K562 (cell line): ENCODE measurements at regions not wholly inside any gene's neighbourhood (a gene's known extent, or its start where the extent isn't known, plus 50 kb on each side); places are given as distances from the start of the nearest gene placed in this dataset.

Experiments
- EP300 ChIP-seq: IDR thresholded peaks from 2 replicates; pipeline ENCODE4 v1.6.1; 2012; ENCODE audit warnings: low read length, improper control_type of control experiment
- TEAD4 ChIP-seq, 2 experiments: sonication (generic) in 1 of 2; formaldehyde crosslinking in 1 of 2; IDR thresholded peaks; 2 replicates each; pipeline versions ENCODE4 v1.6.1 to v1.8.0; 2012 to 2022; ENCODE audit warnings: borderline replicate concordance in 1 of 2, inconsistent platforms in 1 of 2, low read length in 1 of 2, mild to moderate bottlenecking in 1 of 2, missing genetic modification reagents in 1 of 2
- TF ChIP-seq, protein P1 (sequence below), 3 experiments: IDR thresholded peaks in 2 of 3; conservative IDR thresholded peaks in 1 of 3; 2 replicates each; pipeline ENCODE4 v1.5.1; 2011 to 2012; ENCODE audit warnings: low read length in 3 of 3, mild to moderate bottlenecking in 3 of 3, control low read depth in 2 of 3, improper control_type of control experiment in 1 of 3, inconsistent platforms in 1 of 3, low read depth in 1 of 3, mixed read lengths in 1 of 3, moderate library complexity in 1 of 3; ENCODE audit not compliant: insufficient read depth in 2 of 3
- TF ChIP-seq, protein P2 (sequence below), 2 experiments: fragments of 450-650 bp; formaldehyde crosslinking in 1 of 2; IDR thresholded peaks; 2 replicates each; pipeline versions ENCODE4 v1.4.0 to v1.6.1; 2014 to 2020; ENCODE audit warnings: mild to moderate bottlenecking in 2 of 2, borderline replicate concordance in 1 of 2, low read depth in 1 of 2

DNA sequence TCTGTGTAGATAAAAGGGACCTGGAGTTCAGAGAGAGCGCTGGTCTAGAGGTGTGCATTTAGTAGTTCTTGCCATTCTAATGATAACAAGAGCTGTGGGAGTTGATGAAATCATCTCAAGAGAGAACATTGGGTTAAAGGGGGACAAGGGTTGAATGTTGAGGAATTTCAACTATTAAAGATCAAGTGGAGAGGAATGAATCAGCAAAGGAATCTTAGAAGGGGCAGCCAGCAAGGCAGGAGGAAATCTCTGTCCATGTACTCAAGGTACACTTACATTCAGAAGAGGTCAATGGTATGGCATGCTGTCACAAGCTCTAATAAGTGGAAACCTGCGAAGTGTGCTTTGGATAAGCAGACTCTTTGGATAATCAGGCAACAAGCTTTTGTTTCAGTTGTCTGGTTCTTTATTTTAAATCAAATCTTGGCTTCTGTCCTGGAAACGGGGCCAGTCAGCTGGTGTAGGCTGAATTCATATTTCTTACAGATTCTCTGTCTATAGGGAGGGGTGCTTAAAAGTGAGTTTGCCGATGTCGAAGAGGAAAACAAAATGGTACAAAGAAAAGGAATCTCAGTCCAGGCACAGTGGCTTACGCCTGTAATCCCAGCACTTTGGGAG lies 320.5 kb upstream of the CD180 start:
- TF ChIP-seq, protein P1, sequence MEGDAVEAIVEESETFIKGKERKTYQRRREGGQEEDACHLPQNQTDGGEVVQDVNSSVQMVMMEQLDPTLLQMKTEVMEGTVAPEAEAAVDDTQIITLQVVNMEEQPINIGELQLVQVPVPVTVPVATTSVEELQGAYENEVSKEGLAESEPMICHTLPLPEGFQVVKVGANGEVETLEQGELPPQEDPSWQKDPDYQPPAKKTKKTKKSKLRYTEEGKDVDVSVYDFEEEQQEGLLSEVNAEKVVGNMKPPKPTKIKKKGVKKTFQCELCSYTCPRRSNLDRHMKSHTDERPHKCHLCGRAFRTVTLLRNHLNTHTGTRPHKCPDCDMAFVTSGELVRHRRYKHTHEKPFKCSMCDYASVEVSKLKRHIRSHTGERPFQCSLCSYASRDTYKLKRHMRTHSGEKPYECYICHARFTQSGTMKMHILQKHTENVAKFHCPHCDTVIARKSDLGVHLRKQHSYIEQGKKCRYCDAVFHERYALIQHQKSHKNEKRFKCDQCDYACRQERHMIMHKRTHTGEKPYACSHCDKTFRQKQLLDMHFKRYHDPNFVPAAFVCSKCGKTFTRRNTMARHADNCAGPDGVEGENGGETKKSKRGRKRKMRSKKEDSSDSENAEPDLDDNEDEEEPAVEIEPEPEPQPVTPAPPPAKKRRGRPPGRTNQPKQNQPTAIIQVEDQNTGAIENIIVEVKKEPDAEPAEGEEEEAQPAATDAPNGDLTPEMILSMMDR (IDR thresholded peaks at IDR 0.05 in 2 of 3, conservative IDR thresholded peaks at IDR 0.05 in 1 of 3; ENCODE audit: insufficient read depth in 2 of 3, low read depth in 1 of 3, low read length in 3 of 3) = no peak
- TF ChIP-seq, protein P2, sequence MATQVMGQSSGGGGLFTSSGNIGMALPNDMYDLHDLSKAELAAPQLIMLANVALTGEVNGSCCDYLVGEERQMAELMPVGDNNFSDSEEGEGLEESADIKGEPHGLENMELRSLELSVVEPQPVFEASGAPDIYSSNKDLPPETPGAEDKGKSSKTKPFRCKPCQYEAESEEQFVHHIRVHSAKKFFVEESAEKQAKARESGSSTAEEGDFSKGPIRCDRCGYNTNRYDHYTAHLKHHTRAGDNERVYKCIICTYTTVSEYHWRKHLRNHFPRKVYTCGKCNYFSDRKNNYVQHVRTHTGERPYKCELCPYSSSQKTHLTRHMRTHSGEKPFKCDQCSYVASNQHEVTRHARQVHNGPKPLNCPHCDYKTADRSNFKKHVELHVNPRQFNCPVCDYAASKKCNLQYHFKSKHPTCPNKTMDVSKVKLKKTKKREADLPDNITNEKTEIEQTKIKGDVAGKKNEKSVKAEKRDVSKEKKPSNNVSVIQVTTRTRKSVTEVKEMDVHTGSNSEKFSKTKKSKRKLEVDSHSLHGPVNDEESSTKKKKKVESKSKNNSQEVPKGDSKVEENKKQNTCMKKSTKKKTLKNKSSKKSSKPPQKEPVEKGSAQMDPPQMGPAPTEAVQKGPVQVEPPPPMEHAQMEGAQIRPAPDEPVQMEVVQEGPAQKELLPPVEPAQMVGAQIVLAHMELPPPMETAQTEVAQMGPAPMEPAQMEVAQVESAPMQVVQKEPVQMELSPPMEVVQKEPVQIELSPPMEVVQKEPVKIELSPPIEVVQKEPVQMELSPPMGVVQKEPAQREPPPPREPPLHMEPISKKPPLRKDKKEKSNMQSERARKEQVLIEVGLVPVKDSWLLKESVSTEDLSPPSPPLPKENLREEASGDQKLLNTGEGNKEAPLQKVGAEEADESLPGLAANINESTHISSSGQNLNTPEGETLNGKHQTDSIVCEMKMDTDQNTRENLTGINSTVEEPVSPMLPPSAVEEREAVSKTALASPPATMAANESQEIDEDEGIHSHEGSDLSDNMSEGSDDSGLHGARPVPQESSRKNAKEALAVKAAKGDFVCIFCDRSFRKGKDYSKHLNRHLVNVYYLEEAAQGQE (IDR thresholded peaks at IDR 0.05; ENCODE audit: borderline replicate concordance) = no peak
- TF ChIP-seq, protein P2 (CRISPR knock-in tag; IDR thresholded peaks at IDR 0.05; ENCODE audit: low read depth) = no peak
- TF ChIP-seq TEAD4 (IDR thresholded peaks at IDR 0.05; ENCODE audit: low read length) = no peak
- no peak for TF ChIP-seq TEAD4 (CRISPR knock-in tag; IDR thresholded peaks at IDR 0.05; ENCODE audit: borderline replicate concordance)
- TF ChIP-seq EP300 = no peak
